Embryonic facial prominence (tissue), 1 donor: ENCODE measurements at regions not wholly inside any gene's neighbourhood (a gene's known extent, or its start where the extent isn't known, plus 50 kb on each side); places are given as distances from the start of the nearest gene placed in this dataset.

Experiments used
- DNase-seq: peaks from one replicate; pipeline ENCODE4 v3.0.0-alpha.2; 2016; ENCODE audit errors: extremely low spot score

- no peak for DNase-seq
Observed at GRCh38 chr3:167895684-167896083, 160.2 kb downstream of the SERPINI1 start.

GRCh38 chr3:167895178-167895577 lies 159.7 kb downstream of the SERPINI1 start:
- no peak for DNase-seq

GRCh38 chr3:167892205-167892604 lies 156.7 kb downstream of the SERPINI1 start:
- DNase-seq, result no peak

- DNase-seq, result no peak
Observed at GRCh38 chr3:167887096-167887495, 151.6 kb downstream of the SERPINI1 start.

GRCh38 chr3:167886690-167887089 lies 151.2 kb downstream of the SERPINI1 start:
- no peak for DNase-seq

GRCh38 chr3:167885277-167885676 lies 149.8 kb downstream of the SERPINI1 start:
- DNase-seq, result no peak

- no peak for DNase-seq
Observed at GRCh38 chr3:167884481-167884880, 149.0 kb downstream of the SERPINI1 start.

- DNase-seq, result no peak
Observed at GRCh38 chr3:167883452-167883851, 147.9 kb downstream of the SERPINI1 start.

GRCh38 chr3:167882057-167882667 lies 146.6 kb downstream of the SERPINI1 start:
- DNase-seq, result peak; percentile 46

GRCh38 chr3:167880183-167880582 lies 144.7 kb downstream of the SERPINI1 start:
- no peak for DNase-seq

GRCh38 chr3:167876620-167877281 lies 141.2 kb downstream of the SERPINI1 start:
- DNase-seq, result no peak
